ENCODE measurements at regions not wholly inside any gene's neighbourhood (a gene's known extent, or its start where the extent isn't known, plus 50 kb on each side); places are given as distances from the start of the nearest gene placed in this dataset.
"Not testable (repeated sequence)": the region's sequence is repeated elsewhere in the genome, so short reads cannot be mapped to it uniquely, and the experiment has no call there.

DNA sequence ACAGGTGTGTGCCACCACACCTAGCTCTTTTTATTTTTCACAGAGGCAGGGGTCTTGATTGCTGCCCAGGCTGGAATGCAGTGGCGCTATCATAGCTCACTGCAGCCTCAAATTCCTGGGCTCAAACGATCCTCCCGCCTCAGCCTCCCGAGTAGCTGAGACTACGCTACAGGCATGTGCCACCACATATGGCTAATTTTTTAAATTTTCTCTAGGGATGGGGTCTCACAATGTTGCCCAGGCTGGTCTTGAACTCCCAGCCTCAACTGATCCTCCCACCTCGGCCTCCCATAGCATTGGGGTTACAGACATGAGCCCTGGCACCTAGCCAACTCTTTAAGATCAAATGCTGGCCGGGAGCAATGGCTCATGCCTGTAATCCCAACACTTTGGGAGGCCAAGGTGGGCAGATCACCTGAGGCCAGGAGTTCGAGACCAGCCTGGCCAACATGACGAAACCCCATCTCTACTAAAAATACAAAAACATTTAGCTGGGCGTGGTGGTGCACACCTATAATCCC is 50.6 kb upstream of the MYL10 start:
- not testable (repeated sequence) for H3K9ac ChIP-seq; H3K27me3 ChIP-seq; H4K20me1 ChIP-seq; H3K4me3 ChIP-seq; H3K9me3 ChIP-seq (replicated peaks in 1 of 11); H3K27ac ChIP-seq; H3K36me3 ChIP-seq
- peak overlapping the region in 1 of 11 experiments; percentile 33; a peak in 2 of 22 replicates for H3K4me2 ChIP-seq
- peaks cover 15 to 35% (median 28%) of the 10 kb centered on the region in 10 experiments for H3K4me1 ChIP-seq

DNA sequence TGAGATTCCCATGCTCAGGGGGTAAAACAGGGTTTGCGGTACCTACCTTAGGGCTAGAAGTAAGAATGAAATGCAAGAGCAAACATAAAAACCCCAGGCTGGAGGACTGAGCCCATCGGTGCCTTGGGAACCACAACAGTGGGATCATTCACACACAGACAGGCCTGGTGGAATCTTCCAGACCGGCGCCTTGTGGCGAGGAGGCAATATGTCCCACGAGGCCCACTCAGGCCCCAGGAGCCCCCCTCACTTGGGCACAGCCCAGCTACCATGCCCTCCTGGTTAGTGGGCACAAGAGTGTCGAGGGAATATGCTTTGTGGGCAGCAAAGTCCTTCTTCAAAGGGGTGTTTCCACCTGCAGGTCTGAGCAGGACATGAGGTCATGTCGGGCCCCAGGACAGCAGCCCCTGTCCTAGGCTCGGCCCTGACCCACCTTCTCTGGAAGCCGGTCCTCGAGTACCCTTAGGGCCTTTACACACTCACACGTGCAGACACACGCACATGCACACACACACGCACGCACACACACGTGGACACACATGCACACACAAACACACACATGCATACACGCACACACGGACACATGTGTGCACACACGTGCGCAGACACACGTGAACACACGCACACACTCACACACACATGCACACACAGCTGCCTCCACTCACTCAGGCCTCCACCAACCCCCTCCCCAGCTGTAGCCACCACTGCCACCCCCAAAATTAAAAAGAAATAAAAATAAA is 51.5 kb upstream of the MYL10 start:
- Histone ChIP-seq H3K9ac (peak overlapping the region in 3 of 11 experiments; percentile 12 to 27 (median 14); a peak in 1 of 22 replicates), H3K4me2 (peak overlapping the region in 10 of 11 experiments; percentile 4 to 58 (median 46); a peak in 16 of 22 replicates), H3K27me3 (no peaks in the 10 kb centered on the region), H3K4me1 (peaks cover 20 to 39% (median 29%) of the 10 kb centered on the region in 10 experiments), H4K20me1 (no peaks in the 10 kb centered on the region), H3K4me3 (no peak overlapping the region), H3K36me3 (no peaks in the 10 kb centered on the region), H3K9me3 (replicated peaks in 1 of 11) (no peaks in the 10 kb centered on the region), H3K27ac (peak overlapping the region in 1 of 11 experiments; percentile 17; a peak in 1 of 22 replicates)
- TF ChIP-seq Cebpa-rat (IDR thresholded peaks at IDR 0.05): no peak

DNA sequence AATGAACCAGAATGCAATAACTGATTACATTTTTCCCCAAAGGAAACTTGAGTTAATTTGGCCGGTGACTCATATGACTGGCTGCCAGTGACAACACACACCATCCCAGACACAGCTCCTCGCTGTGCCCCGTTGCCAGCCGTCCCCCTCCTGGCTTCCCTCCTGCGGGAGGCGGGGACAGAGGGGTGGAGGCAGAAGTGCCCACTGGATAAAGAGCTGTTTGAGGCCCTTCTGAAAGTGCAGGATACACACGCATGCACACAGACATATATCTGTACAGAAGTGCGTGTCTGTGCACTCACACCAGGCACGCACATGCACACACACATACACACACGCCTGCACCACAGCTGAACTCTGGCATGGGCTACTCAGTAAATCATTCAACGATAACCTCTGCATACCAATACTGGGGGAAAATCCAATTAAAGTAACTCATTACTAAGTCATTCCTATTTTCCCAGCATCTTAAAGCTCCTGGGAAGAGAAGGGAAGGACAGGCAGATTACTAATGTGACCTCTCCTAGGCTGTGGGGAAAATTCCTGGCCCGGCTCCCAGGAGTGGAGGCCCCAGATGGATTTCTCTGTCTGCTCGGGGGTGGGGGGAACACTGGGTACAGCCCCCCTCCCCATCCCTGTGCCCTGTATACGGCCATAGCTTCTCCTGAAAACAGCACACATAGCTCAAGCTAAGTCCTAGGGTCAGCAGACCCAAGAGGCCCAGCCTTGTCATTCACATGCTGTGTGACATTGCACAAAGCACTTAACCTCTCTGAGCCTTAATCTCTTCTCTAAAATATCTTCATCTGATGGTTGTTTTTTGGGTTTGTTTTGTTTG is 52.3 kb upstream of the MYL10 start:
- no peak overlapping the region for H3K9ac ChIP-seq

DNA sequence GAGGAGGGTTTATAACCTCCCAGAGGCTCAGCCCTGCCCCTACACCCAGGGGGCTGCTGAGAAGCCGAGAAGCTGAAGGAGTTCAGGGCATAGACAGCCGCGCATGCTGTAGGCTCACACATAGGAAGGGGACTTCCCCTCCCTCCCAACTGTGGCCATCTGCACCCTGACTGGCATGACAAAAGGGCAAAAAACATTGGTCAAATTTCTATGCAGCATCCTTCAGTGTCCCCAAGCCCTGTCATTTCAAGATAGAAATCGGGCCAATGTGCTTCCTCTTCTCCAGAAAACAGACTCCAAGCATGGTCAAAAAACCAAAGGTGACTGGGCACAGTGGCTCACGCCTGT is 55.9 kb upstream of the MYL10 start:
- no peak for TF ChIP-seq Cebpa-rat (IDR thresholded peaks at IDR 0.05)
- H3K4me3 ChIP-seq: no peak overlapping the region
- no peaks in the 10 kb centered on the region for H4K20me1 ChIP-seq
- H3K4me2 ChIP-seq: peak overlapping the region in 7 of 11 experiments; percentile 14 to 38 (median 23); a peak in 6 of 22 replicates
- no peak overlapping the region for H3K27ac ChIP-seq
- H3K27me3 ChIP-seq: no peaks in the 10 kb centered on the region
- H3K36me3 ChIP-seq: no peaks in the 10 kb centered on the region
- H3K9me3 ChIP-seq (replicated peaks in 1 of 11): no peaks in the 10 kb centered on the region
- H3K9ac ChIP-seq: no peak overlapping the region
- H3K4me1 ChIP-seq: peaks cover 18 to 50% (median 37%) of the 10 kb centered on the region in 10 experiments

More for the DNA sequence above, 52.3 kb upstream of the MYL10 start:
- H3K9me3 ChIP-seq (replicated peaks in 1 of 11): no peaks in the 10 kb centered on the region
- no peak overlapping the region for H3K27ac ChIP-seq
- H3K36me3 ChIP-seq: no peaks in the 10 kb centered on the region
- no peak overlapping the region for H3K4me3 ChIP-seq
- H4K20me1 ChIP-seq: no peaks in the 10 kb centered on the region
- H3K4me1 ChIP-seq: peaks cover 20 to 39% (median 29%) of the 10 kb centered on the region in 10 experiments
- no peak for TF ChIP-seq Cebpa-rat (IDR thresholded peaks at IDR 0.05)
- no peaks in the 10 kb centered on the region for H3K27me3 ChIP-seq
- H3K4me2 ChIP-seq: peak overlapping the region in 7 of 11 experiments; percentile 13 to 52 (median 47); a peak in 8 of 22 replicates

DNA sequence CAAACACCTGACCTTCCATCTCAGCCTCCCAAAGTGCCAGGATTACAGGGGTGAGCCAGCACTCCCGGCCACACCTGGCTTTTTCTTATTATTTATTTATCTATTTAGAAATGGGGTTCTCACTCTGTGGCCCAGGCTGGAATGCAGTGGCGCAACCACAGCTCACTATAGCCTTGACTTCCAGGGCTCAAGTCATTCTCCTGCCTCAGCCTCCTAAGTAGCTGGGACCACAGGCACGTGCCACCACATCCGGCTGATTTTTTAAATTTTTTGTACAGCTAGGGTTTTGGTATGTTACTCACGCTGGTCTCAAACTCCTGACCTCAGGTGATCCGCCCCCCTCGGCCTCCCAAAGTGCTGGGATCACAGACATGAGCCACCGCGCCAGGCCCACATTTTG is 56.9 kb upstream of the MYL10 start:
- H3K4me2 ChIP-seq: no peak overlapping the region
- H3K36me3 ChIP-seq: no peaks in the 10 kb centered on the region
- H3K9ac ChIP-seq: no peak overlapping the region
- peaks cover 20 to 47% (median 32%) of the 10 kb centered on the region in 10 experiments for H3K4me1 ChIP-seq
- no peak overlapping the region for H3K27ac ChIP-seq
- H3K27me3 ChIP-seq: no peaks in the 10 kb centered on the region
- H4K20me1 ChIP-seq: no peaks in the 10 kb centered on the region
- no peaks in the 10 kb centered on the region for H3K9me3 ChIP-seq (replicated peaks in 1 of 11)
- no peak overlapping the region for H3K4me3 ChIP-seq
- no peak for TF ChIP-seq Cebpa-rat (IDR thresholded peaks at IDR 0.05)

DNA sequence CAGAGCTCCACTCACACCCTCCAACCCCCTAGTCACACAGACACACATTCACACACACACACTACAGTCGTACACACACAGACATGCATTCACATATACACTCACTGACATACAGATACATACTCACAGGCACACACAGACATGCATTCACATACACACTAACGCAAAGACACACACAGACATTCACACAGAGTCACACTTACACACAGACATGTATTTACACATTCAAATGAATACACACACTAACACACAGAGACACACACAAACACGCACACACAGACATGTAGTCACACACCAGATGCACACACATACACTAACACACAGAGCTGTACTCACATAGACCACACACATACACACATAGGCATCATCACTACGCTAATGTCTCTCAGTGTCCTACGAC is 58.0 kb upstream of the MYL10 start:
- Histone ChIP-seq H3K9me3 (replicated peaks in 1 of 11) (no peaks in the 10 kb centered on the region), H3K4me3 (no peak overlapping the region), H3K4me1 (peaks cover 24 to 52% (median 37%) of the 10 kb centered on the region in 10 experiments), H3K27ac (peak overlapping the region in 2 of 11 experiments; percentile 90 to 91; a peak in 1 of 22 replicates), H3K9ac (0 out of 22 replicates have a peak overlapping the region, but pooled peaks of 1 of the 11 experiments have one; percentile 26), H3K27me3 (no peaks in the 10 kb centered on the region), H3K4me2 (no peak overlapping the region), H3K36me3 (no peaks in the 10 kb centered on the region), H4K20me1 (no peaks in the 10 kb centered on the region)
- no peak for TF ChIP-seq Cebpa-rat (IDR thresholded peaks at IDR 0.05)

DNA sequence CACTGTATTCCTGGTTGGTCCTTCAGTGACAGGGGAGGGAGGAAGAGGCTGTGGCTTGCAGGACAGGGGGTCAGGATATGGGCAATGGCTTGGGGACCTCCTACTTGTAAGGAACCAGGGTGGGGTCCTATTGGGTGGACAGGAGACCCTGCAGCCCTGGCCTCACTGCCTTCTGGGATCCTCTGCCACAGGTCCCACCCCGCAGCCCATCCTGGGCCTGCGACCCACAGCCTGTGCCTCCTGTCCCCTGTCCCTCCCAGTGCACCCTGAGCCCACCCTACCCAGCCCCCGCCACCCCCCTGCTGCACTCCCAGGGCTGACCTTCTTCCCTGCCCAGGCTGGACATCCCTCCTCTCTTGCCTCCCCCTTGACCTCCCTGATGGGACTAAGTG is 58.7 kb upstream of the MYL10 start:
- Histone ChIP-seq H3K4me2 (peak overlapping the region; percentile 75 to 96 (median 85)), H4K20me1 (no peaks in the 10 kb centered on the region), H3K36me3 (no peaks in the 10 kb centered on the region), H3K27ac (peak overlapping the region in 10 of 11 experiments; percentile 67 to 91 (median 84); a peak in 20 of 22 replicates), H3K9ac (peak overlapping the region; percentile 65 to 85 (median 81); a peak in 20 of 22 replicates), H3K4me1 (peaks cover 27 to 59% (median 44%) of the 10 kb centered on the region in 10 experiments), H3K4me3 (peak overlapping the region in 4 of 10 experiments; percentile 42 to 60 (median 49); a peak in 4 of 20 replicates), H3K9me3 (replicated peaks in 1 of 11) (no peaks in the 10 kb centered on the region), H3K27me3 (no peaks in the 10 kb centered on the region)
- TF ChIP-seq Cebpa-rat (IDR thresholded peaks at IDR 0.05): no peak

GRCh38 chr7:101688183-101688831 is 59.2 kb upstream of the MYL10 start:
- Histone ChIP-seq H3K9ac (peak overlapping the region; percentile 65 to 85 (median 81)), H3K27ac (peak overlapping the region in 10 of 11 experiments; percentile 67 to 91 (median 84); a peak in 20 of 22 replicates), H3K4me3 (peak overlapping the region in 6 of 10 experiments; percentile 41 to 60 (median 48); a peak in 9 of 20 replicates), H3K36me3 (no peaks in the 10 kb centered on the region), H3K27me3 (no peaks in the 10 kb centered on the region), H3K4me1 (peaks cover 29 to 64% (median 49%) of the 10 kb centered on the region in 10 experiments), H3K4me2 (peak overlapping the region; percentile 75 to 96 (median 85)), H4K20me1 (no peaks in the 10 kb centered on the region), H3K9me3 (replicated peaks in 1 of 11) (no peaks in the 10 kb centered on the region)
- TF ChIP-seq Cebpa-rat (IDR thresholded peaks at IDR 0.05): no peak
